OCI-LY1 (cell line): ENCODE measurements at regions not wholly inside any gene's neighbourhood (a gene's known extent, or its start where the extent isn't known, plus 50 kb on each side); places are given as distances from the start of the nearest gene placed in this dataset.

Experiments used
- H2AFZ ChIP-seq: fragments of 200-600 bp; sonication (generic), shearing (Covaris generic); 2 replicates; pipeline ENCODE4 v1.6.0; 2014; ENCODE audit warnings: antibody characterized with exemption, mild to moderate bottlenecking, low read length
- H3F3A ChIP-seq: fragments of 200-600 bp; sonication (generic), shearing (Covaris generic); 2 replicates; pipeline ENCODE4 v1.6.0; 2014; ENCODE audit warnings: mild to moderate bottlenecking, antibody characterized with exemption, low read length, moderate library complexity; ENCODE audit not compliant: insufficient read depth
- H3K27ac ChIP-seq: fragments of 200-600 bp; sonication (generic); 2 replicates; pipeline ENCODE4 v1.5.1; 2014; ENCODE audit warnings: low read length, mixed run types, mild to moderate bottlenecking, low read depth; ENCODE audit not compliant: poor library complexity, severe bottlenecking
- H3K27me3 ChIP-seq: fragments of 200-600 bp; sonication (generic); 2 replicates; pipeline ENCODE4 v1.6.0; 2014; ENCODE audit warnings: antibody characterized with exemption, mild to moderate bottlenecking, low read length, moderate library complexity; ENCODE audit not compliant: insufficient read depth
- H3K36me3 ChIP-seq: fragments of 200-600 bp; sonication (generic); 2 replicates; pipeline ENCODE4 v1.6.1; 2014; ENCODE audit warnings: mild to moderate bottlenecking, antibody characterized with exemption, low read length, moderate library complexity, mixed read lengths; ENCODE audit not compliant: insufficient read depth
- H3K4me1 ChIP-seq: fragments of 200-600 bp; sonication (generic); 2 replicates; pipeline ENCODE4 v1.5.1; 2014; ENCODE audit warnings: mild to moderate bottlenecking, low read length, moderate library complexity; ENCODE audit not compliant: insufficient read depth, severe bottlenecking
- H3K4me2 ChIP-seq: fragments of 200-600 bp; sonication (generic), shearing (Covaris generic); 2 replicates; pipeline ENCODE4 v1.6.1; 2014; ENCODE audit warnings: low read length
- H3K4me3 ChIP-seq: fragments of 200-600 bp; sonication (generic); 2 replicates; pipeline ENCODE4 v1.5.1; 2014; ENCODE audit warnings: low read length, low read depth, mild to moderate bottlenecking, mixed read lengths; ENCODE audit not compliant: poor library complexity, severe bottlenecking
- H3K79me2 ChIP-seq: fragments of 200-600 bp; shearing (Covaris generic); 2 replicates; pipeline ENCODE4 v1.6.1; 2016; ENCODE audit warnings: mixed run types, low read length, mixed read lengths; ENCODE audit not compliant: insufficient read depth
- H3K9ac ChIP-seq: fragments of 200-600 bp; sonication (generic), shearing (Covaris generic); 2 replicates; pipeline ENCODE4 v1.6.1; 2014; ENCODE audit warnings: mild to moderate bottlenecking, low read length, mixed read lengths
- H3K9me2 ChIP-seq: fragments of 200-600 bp; sonication (generic), shearing (Covaris generic); 2 replicates; pipeline ENCODE4 v1.6.1; 2014; ENCODE audit warnings: low read depth, mild to moderate bottlenecking, low read length, mixed read lengths
- H3K9me3 ChIP-seq: fragments of 200-600 bp; shearing (Covaris generic); 2 replicates; pipeline ENCODE4 v1.6.1; 2014; ENCODE audit warnings: low read length, mixed read lengths
- H4K20me1 ChIP-seq: fragments of 200-600 bp; sonication (generic), shearing (Covaris generic); 2 replicates; pipeline ENCODE4 v1.6.0; 2016; ENCODE audit warnings: mild to moderate bottlenecking, low read length; ENCODE audit not compliant: insufficient read depth
- EZH2 ChIP-seq: fragments of 200-600 bp; sonication (generic), shearing (Covaris generic); IDR thresholded peaks from 2 replicates; pipeline ENCODE4 v1.8.0; 2017; ENCODE audit warnings: borderline replicate concordance, mixed run types, mild to moderate bottlenecking, antibody characterized with exemption, low read length, moderate library complexity, mixed read lengths
- TF ChIP-seq, protein P1 (sequence below): fragments of 200-600 bp; sonication (generic), shearing (Covaris generic); IDR thresholded peaks from 2 replicates; pipeline ENCODE4 v1.5.1; 2017; ENCODE audit warnings: mild to moderate bottlenecking, antibody characterized with exemption, low read length, moderate library complexity, mixed read lengths

DNA sequence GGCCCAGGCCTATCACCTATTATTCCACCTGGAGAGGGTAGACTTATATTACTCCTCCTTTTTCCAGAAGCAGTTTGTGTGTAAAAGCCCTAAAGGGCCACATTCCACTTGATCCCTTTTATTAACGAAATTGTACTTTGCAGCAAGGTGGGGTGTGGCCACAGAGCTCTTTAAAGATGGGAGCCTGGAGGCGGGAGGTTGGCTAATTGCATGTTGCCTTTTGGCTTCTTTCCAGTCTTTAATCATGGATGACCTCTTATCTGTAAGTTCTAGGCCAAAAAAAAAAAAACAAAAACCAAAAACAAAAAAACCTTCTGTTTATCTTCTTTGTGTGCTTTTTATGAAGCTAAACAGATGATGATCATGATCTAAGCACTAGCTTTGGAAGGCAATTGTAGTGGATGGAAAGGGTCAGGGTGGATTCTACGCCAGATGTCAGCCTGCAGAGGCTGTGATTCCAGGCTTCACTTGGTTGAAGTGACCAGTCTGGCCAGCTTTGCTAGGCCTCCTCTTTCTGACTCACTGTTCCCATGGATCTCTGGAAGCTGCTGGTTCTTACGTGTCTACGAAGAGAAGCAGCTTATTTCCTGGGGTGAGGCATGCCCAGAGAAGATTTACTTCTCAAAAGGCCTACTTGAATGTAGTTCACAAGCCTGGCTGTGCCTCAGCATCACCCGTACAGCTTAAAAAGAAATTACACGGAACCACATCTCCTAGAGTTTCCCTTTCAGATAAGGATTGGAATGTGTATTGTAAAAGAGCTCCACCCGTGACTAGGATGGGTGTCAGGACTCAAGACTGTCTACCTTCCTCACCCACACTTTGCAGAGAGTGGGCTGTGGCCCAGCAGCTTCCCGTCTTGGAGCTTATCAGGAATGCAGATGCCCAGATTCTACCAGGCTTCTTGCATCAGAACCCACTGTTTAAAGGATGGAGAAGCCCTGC is 330.9 kb upstream of the C2CD4B start:
- no peaks in the 10 kb centered on the region for H3K79me2 ChIP-seq
- H3K4me2 ChIP-seq = no peak overlapping the region
- no peak overlapping the region for H2AFZ ChIP-seq
- H3K27ac ChIP-seq = no peak overlapping the region
- H3K4me3 ChIP-seq = no peak overlapping the region
- no peaks in the 10 kb centered on the region for H4K20me1 ChIP-seq
- no peaks in the 10 kb centered on the region for H3K9me3 ChIP-seq
- H3F3A ChIP-seq = no peaks in the 10 kb centered on the region
- no peaks in the 10 kb centered on the region for H3K4me1 ChIP-seq
- H3K9me2 ChIP-seq = no peaks in the 10 kb centered on the region
- H3K9ac ChIP-seq = no peak overlapping the region
- H3K36me3 ChIP-seq = no peaks in the 10 kb centered on the region
- H3K27me3 ChIP-seq = no peaks in the 10 kb centered on the region
- TF ChIP-seq, protein P1, sequence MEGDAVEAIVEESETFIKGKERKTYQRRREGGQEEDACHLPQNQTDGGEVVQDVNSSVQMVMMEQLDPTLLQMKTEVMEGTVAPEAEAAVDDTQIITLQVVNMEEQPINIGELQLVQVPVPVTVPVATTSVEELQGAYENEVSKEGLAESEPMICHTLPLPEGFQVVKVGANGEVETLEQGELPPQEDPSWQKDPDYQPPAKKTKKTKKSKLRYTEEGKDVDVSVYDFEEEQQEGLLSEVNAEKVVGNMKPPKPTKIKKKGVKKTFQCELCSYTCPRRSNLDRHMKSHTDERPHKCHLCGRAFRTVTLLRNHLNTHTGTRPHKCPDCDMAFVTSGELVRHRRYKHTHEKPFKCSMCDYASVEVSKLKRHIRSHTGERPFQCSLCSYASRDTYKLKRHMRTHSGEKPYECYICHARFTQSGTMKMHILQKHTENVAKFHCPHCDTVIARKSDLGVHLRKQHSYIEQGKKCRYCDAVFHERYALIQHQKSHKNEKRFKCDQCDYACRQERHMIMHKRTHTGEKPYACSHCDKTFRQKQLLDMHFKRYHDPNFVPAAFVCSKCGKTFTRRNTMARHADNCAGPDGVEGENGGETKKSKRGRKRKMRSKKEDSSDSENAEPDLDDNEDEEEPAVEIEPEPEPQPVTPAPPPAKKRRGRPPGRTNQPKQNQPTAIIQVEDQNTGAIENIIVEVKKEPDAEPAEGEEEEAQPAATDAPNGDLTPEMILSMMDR = no peak
- TF ChIP-seq EZH2 = no peak

DNA sequence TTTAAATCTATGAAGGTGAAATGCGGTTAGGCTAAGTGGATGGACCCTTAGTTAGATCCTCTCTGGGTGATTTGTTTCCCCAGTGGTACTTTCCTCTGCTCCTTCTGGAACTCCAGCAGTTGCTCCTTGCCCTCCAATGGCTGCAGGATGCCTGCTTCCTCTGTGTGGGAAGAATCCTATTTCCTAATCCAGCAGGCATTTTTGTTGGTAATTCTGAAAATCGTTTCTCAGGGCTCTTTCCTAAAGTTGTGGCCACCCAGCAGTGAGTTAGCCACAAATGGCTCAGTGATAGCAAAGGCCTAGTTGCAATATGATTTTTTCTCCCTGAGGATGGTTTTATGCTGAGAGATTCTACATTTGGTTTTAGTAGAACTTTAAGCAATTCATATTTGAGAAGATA is 332.3 kb upstream of the C2CD4B start:
- H2AFZ ChIP-seq = no peak overlapping the region
- H3K27me3 ChIP-seq = no peaks in the 10 kb centered on the region
- no peaks in the 10 kb centered on the region for H3F3A ChIP-seq
- H3K9me3 ChIP-seq = no peaks in the 10 kb centered on the region
- H3K27ac ChIP-seq = no peak overlapping the region
- TF ChIP-seq EZH2 = no peak
- TF ChIP-seq, protein P1 = no peak
- no peak overlapping the region for H3K4me2 ChIP-seq
- H3K9ac ChIP-seq = no peak overlapping the region
- H3K4me1 ChIP-seq = no peaks in the 10 kb centered on the region
- H3K36me3 ChIP-seq = no peaks in the 10 kb centered on the region
- no peak overlapping the region for H3K4me3 ChIP-seq
- no peaks in the 10 kb centered on the region for H3K9me2 ChIP-seq
- no peaks in the 10 kb centered on the region for H3K79me2 ChIP-seq
- no peaks in the 10 kb centered on the region for H4K20me1 ChIP-seq

DNA sequence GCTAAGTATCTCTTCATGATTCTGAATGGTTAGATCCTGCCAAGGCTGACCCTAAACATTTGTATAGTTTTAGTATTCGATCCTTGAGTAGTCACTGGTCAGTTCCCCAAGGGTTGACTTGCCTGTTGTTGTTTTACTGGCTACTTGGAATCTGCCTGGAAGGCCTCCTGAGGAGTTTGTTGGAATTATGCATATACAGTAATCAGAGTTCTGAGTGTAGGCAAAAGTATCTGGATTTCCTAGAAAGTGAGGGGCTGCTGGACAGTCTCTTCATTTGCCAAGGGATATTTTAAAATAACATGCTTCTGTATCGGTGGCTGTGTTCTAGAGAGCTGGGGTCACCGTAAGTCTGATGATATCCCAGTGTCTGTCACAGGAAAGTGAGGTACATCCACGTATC is 333.2 kb upstream of the C2CD4B start:
- Histone ChIP-seq H3K4me3 (no peak overlapping the region), H3K79me2 (no peaks in the 10 kb centered on the region), H2AFZ (no peak overlapping the region), H3K27ac (no peak overlapping the region), H3K9me2 (no peaks in the 10 kb centered on the region), H3K27me3 (no peaks in the 10 kb centered on the region), H3K36me3 (no peaks in the 10 kb centered on the region), H3K9ac (no peak overlapping the region), H3K4me1 (no peaks in the 10 kb centered on the region), H4K20me1 (no peaks in the 10 kb centered on the region), H3F3A (no peaks in the 10 kb centered on the region), H3K4me2 (no peak overlapping the region), H3K9me3 (no peaks in the 10 kb centered on the region)
- no peak for TF ChIP-seq EZH2
- TF ChIP-seq, protein P1 = no peak
